K562 (cell line): ENCODE measurements at regions not wholly inside any gene's neighbourhood (a gene's known extent, or its start where the extent isn't known, plus 50 kb on each side); places are given as distances from the start of the nearest gene placed in this dataset.

Experiments
- CREB5 ChIP-seq: fragments of 250-450 bp; sonication (Bioruptor Pico); IDR thresholded peaks from 2 replicates; pipeline ENCODE4 v1.5.0; 2020; ENCODE audit warnings: mild to moderate bottlenecking
- MAFK ChIP-seq: IDR thresholded peaks from 2 replicates; pipeline ENCODE4 v1.6.1; 2011; ENCODE audit warnings: low read length, improper control_type of control experiment
- MXI1 ChIP-seq: IDR thresholded peaks from 2 replicates; pipeline ENCODE4 v1.6.1; 2011; ENCODE audit warnings: low read depth, mild to moderate bottlenecking, improper control_type of control experiment, low read length
- SP1 ChIP-seq: sonication (generic); formaldehyde crosslinking; IDR thresholded peaks from 2 replicates; pipeline ENCODE4 v1.8.1; 2022; ENCODE audit warnings: mild to moderate bottlenecking, missing genetic modification reagents
- TAF1 ChIP-seq: IDR thresholded peaks from 2 replicates; pipeline ENCODE4 v1.6.1; 2011; ENCODE audit warnings: mild to moderate bottlenecking, low read length, moderate library complexity; ENCODE audit not compliant: insufficient read depth, control insufficient read depth, severe bottlenecking; ENCODE audit errors: extremely low read depth
- ZBTB5 ChIP-seq: fragments of 450-650 bp; IDR thresholded peaks from 2 replicates; pipeline ENCODE4 v1.6.1; 2017; ENCODE audit warnings: antibody characterized with exemption
- ZNF274 ChIP-seq: IDR thresholded peaks from 2 replicates; pipeline ENCODE4 v1.6.1; 2011; ENCODE audit warnings: low read depth, mild to moderate bottlenecking, low read length, moderate library complexity, borderline replicate concordance
- ZNF512 ChIP-seq: IDR thresholded peaks from 2 replicates; pipeline ENCODE4 v1.6.1; 2016; ENCODE audit warnings: missing genetic modification characterization, missing compliant biosample characterization

- TF ChIP-seq ZBTB5: no peak
- TF ChIP-seq TAF1: no peak
- no peak for TF ChIP-seq MXI1
- no peak for TF ChIP-seq MAFK
- TF ChIP-seq ZNF512 (tag): no peak
- TF ChIP-seq ZNF274: no peak
- no peak for TF ChIP-seq CREB5 (CRISPR knock-in tag)
- TF ChIP-seq SP1 (CRISPR knock-in tag): no peak
These were observed 572.9 kb upstream of the ZFP42 start for GRCh38 chr4:187422655-187423054.
